ENCODE measurements at regions not wholly inside any gene's neighbourhood (a gene's known extent, or its start where the extent isn't known, plus 50 kb on each side); places are given as distances from the start of the nearest gene placed in this dataset.

- TF ChIP-seq CTCF (IDR thresholded peaks at IDR 0.05; ENCODE audit: poor library complexity, severe bottlenecking) (no peak), MXI1 (conservative IDR thresholded peaks at IDR 0.05; ENCODE audit: poor library complexity, severe bottlenecking) (no peak), POLR2AphosphoS5 (IDR thresholded peaks at IDR 0.05) (no peak), SMC3 (conservative IDR thresholded peaks at IDR 0.05; ENCODE audit: poor library complexity) (no peak), TAF1 (IDR thresholded peaks at IDR 0.05; ENCODE audit: low read depth) (no peak), EZH2 (IDR thresholded peaks at IDR 0.05; ENCODE audit: borderline replicate concordance, insufficient read depth, low read length, poor library complexity, severe bottlenecking) (no peak), RAD21 (conservative IDR thresholded peaks at IDR 0.05) (no peak)
Measured at GRCh38 chr3:26522919-26523318, 99.7 kb upstream of the LRRC3B start.

Data from neural cell (in vitro differentiated cells).